Amniotic epithelial cell (primary cell): ENCODE measurements at regions not wholly inside any gene's neighbourhood (a gene's known extent, or its start where the extent isn't known, plus 50 kb on each side); places are given as distances from the start of the nearest gene placed in this dataset.

Experiments used
- DNase-seq: peaks from one replicate; pipeline ENCODE4 v3.0.0-alpha.2; 2010; ENCODE audit warnings: low read depth

GRCh38 chr2:162945785-162946184 lies 107.2 kb upstream of the KCNH7 start:
- no peak for DNase-seq

DNA sequence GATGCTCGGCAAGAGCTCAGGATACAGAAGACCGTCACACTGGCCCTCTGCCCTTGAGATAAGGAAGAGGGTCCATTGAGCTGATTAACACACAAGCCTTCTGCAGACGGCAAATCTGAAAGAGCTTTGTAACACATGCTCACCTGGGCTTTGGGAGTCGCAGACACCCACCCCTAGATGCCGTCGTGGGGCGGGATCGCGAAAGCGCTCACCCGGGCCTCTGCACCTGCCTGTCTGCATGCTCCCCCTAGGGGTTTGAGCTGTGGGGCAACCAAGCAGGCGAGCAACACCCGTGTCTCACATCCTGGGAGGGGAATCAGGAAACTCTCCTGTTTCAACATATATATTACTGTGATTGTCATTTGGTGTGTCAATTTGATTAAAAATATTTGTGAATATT lies 99.8 kb upstream of the KCNH7 start:
- DNase-seq, result no peak

- peak; percentile 55 for DNase-seq
Observed at GRCh38 chr2:162934191-162934590, 95.6 kb upstream of the KCNH7 start.

GRCh38 chr2:162932416-162932815 lies 93.8 kb upstream of the KCNH7 start:
- DNase-seq, result no peak

DNA sequence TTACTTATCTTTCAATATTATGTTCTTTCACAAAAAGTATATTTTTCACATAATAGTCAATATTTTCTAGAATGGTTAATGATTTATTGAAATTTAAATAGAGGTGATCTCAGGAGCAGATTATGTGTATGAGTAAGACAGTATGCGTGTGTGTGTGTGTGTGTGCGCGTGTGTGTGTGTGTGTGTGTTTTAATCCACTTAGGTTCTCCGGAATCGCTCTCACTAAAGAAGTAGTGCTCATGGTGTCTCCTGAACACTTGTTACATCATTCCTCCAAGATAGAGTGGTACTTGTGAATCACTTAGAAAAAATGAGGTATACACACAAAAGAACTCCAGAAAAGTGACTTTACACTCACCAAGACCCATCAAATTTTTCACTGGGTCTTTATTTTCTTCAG lies 91.0 kb upstream of the KCNH7 start:
- peak; percentile 81 for DNase-seq

DNA sequence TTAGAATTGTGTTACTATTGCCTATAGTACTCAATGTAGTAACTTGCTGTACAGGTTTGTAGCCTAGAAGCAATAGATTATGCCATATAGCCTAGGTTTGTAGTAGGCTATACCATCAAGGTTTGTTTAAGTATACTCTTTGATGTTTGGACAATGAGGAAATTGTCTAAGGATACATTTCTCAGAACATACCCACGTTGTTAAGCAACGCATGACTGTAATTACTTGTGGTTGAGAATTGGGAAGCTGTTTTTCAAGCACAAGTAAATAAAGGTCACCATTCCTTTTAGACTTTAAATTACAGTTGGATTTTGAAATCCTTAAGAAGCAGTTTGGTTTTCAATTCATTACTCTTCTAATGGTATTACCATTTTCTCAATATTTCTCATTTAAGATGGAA lies 89.8 kb upstream of the KCNH7 start:
- DNase-seq, result peak; percentile 85

- peak; percentile 65 for DNase-seq
Observed at GRCh38 chr2:162926907-162927306, 88.3 kb upstream of the KCNH7 start.

DNA sequence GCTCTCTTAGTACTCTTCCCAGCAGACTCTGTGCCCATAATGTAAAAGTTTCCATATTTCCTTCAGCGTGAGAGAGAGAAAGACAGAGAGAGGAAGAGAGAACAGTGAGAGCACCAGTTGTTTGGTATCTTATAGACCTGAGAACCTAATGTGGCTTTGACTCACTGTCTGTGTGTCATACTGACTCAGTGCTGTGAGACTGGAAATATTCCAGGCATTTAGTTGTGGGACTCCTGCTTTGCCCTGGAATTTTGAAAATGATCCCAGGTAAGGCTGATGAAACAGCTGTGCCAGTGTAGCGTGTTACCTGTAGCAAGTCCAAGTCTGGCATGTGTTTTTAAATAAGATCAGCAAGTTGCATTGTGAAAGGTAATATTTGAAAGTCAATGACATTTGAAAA lies 87.9 kb upstream of the KCNH7 start:
- peak; percentile 82 for DNase-seq

GRCh38 chr2:162925595-162925994 lies 87.0 kb upstream of the KCNH7 start:
- DNase-seq, result no peak

DNA sequence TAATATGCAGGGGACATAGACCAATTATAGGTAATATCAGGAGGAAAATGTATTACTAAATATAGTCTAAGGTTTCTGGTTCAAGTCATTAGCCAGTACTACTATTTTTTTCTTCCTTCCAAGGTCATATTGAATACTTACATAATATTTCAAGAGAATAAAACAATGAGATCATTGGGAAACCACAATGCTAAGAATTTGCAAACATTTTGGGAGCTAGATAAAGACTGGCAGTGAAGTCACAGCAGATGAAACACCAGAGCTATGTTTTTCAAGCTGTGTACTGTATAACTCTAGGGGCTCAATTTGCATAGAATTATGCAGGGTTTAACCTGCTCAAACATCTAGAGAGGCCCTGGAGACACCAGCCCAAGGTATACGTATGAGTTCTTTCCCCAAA lies 80.5 kb upstream of the KCNH7 start:
- DNase-seq, result peak; percentile 66

GRCh38 chr2:162917626-162918025 lies 79.1 kb upstream of the KCNH7 start:
- peak; percentile 50 for DNase-seq

GRCh38 chr2:162916286-162916801 lies 77.8 kb upstream of the KCNH7 start:
- no peak for DNase-seq

- no peak for DNase-seq
Observed at GRCh38 chr2:162915858-162916257, 77.3 kb upstream of the KCNH7 start.

DNA sequence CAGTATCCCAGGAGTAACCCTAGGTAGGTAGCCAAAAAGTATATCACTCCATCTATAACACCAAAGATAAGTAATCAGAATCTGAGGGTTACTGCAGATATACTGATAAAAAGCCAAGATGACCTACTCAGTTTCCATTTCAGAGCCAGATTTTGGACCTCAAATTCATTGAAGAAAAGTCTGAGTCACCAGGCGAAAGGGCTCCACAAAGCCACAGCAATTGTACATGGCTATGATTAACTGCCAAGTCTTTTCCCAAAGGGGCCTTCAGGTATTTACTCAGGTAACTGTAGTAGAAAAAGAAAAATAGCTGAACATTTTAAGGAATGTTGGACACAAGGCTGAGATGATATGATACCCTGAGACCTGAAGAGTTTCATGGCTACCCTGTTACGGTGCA lies 75.6 kb upstream of the KCNH7 start:
- DNase-seq, result no peak

GRCh38 chr2:162912787-162913186 lies 74.2 kb upstream of the KCNH7 start:
- no peak for DNase-seq

DNA sequence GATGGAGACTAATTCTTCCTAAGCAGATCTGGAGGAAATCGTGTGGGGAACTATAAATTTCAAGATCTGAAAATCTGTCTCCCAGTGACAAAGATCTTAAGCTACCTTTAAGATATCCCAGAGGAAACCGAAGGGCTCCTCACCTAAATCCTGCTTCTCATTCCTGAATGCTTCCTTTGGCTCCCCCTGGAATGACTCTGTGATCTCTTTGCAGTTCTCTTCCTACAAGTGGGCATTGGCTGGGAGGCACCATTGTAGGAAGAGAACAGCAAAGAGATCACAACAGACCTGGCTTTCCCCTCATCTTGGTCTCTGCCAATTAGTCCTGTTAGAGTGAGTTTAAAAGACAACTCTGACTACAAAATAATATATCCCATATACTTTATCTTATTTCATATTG lies 70.0 kb upstream of the KCNH7 start:
- no peak for DNase-seq

DNA sequence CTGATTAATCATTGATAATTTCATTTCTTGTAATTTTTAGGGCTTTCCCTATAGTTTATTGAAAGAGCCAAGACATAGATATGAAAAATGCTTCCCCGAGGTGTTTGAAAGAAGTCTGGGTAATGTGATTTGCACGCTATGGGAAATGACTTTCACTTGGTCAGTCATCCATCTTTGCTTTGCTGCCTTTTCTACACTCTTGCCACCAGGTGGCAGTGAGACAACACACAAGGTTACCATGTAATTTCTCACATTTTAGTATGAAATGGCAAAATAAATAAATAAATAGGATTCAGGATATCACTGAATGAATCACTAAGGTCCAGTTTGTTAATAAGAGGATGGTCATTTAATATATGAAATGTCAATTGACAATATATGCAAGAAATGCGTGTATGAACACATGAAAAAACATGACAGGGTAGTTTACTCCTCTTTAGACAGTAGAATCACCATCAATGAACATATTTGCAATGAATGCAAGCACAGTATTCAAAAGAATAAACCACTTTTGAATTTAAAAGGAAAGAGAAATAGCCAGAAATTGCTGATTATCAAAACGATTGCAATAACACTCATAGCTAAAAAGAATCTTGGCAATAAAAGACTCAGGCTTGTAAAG lies 52.2 kb upstream of the KCNH7 start:
- peak; percentile 73 for DNase-seq

DNA sequence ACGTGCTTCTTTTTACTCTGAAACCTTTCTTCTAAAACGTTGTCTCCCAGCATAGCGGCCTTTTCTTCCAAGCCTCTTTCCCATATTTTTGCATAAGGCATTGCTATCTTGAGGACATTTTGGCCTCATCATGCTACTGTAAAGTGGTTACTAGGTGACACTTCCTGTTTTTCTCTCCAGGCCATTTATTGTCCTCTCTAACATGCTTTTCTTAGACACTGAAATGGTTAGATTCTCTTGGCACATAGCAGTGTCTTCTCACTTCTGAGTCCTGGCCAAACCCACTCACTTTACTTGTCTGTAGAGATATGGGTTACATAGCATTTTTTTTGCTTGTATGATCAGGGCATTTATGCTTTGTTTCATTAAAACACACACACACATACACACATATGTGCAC lies 50.1 kb upstream of the KCNH7 start:
- DNase-seq, result no peak
